Prostate gland (tissue), 2 donors: ENCODE measurements at regions not wholly inside any gene's neighbourhood (a gene's known extent, or its start where the extent isn't known, plus 50 kb on each side); places are given as distances from the start of the nearest gene placed in this dataset.

Experiments used
- CTCF ChIP-seq, 4 experiments: fragments of 200-600 bp in 2 of 4; fragments of 450-650 bp in 2 of 4; sonication (generic) in 2 of 4; IDR thresholded peaks; 1 replicate in 3 of 4; 2 replicates in 1 of 4; pipeline ENCODE4 v1.5.1; 2016 to 2019; ENCODE audit warnings: antibody characterized with exemption in 4 of 4, mild to moderate bottlenecking in 2 of 4, moderate library complexity in 2 of 4
- POLR2A ChIP-seq: fragments of 450-650 bp; IDR thresholded peaks from one replicate; pipeline ENCODE4 v1.6.1; 2016; ENCODE audit warnings: antibody characterized with exemption, mild to moderate bottlenecking
- POLR2AphosphoS5 ChIP-seq: sonication (generic); formaldehyde crosslinking; IDR thresholded peaks from one replicate; pipeline ENCODE4 v1.6.1; 2017; ENCODE audit warnings: antibody characterized with exemption

- TF ChIP-seq POLR2A (no peak), CTCF (IDR thresholded peaks at IDR 0.05) (no peak), POLR2AphosphoS5 (no peak)
These were observed 820.3 kb downstream of the ADGRL2 start for GRCh38 chr1:82621076-82621475.
